GM18870 (cell line): ENCODE measurements at regions not wholly inside any gene's neighbourhood (a gene's known extent, or its start where the extent isn't known, plus 50 kb on each side); places are given as distances from the start of the nearest gene placed in this dataset.

Experiments used
- ATAC-seq: cut with Tn5 transposase; IDR thresholded peaks from one replicate; pipeline ENCODE4 v1.9.1; 2021; ENCODE audit warnings: moderate library complexity; ENCODE audit not compliant: unreplicated experiment

GRCh38 chr3:190252080-190252479 lies 70.2 kb downstream of the CLDN1 start:
- no peak for ATAC-seq

- no peak for ATAC-seq
These were observed 72.8 kb downstream of the CLDN1 start for GRCh38 chr3:190249414-190249813.

GRCh38 chr3:190242147-190242546 lies 80.1 kb downstream of the CLDN1 start:
- no peak for ATAC-seq

GRCh38 chr3:190239325-190239724 lies 82.9 kb downstream of the CLDN1 start:
- no peak for ATAC-seq

- ATAC-seq = no peak
These were observed 83.4 kb downstream of the CLDN1 start for GRCh38 chr3:190238871-190239270.

GRCh38 chr3:190234621-190235020 lies 87.6 kb downstream of the CLDN1 start:
- ATAC-seq = no peak

- peak; percentile 68 for ATAC-seq
These were observed 92.4 kb downstream of the CLDN1 start for GRCh38 chr3:190229632-190230424.

- no peak for ATAC-seq
These were observed 95.2 kb downstream of the CLDN1 start for GRCh38 chr3:190227064-190227463.

- ATAC-seq = no peak
These were observed 97.2 kb downstream of the CLDN1 start for GRCh38 chr3:190224863-190225692.

- no peak for ATAC-seq
These were observed 97.8 kb downstream of the CLDN1 start for GRCh38 chr3:190224456-190224855.

GRCh38 chr3:190222916-190223315 lies 99.3 kb downstream of the CLDN1 start:
- ATAC-seq = no peak

GRCh38 chr3:190222360-190222759 lies 99.9 kb downstream of the CLDN1 start:
- no peak for ATAC-seq

- ATAC-seq = no peak
These were observed 99.7 kb upstream of the P3H2 start for GRCh38 chr3:190220362-190220761.

- no peak for ATAC-seq
These were observed 96.4 kb upstream of the P3H2 start for GRCh38 chr3:190217081-190217480.

- ATAC-seq = no peak
These were observed 93.0 kb upstream of the P3H2 start for GRCh38 chr3:190213727-190214126.

GRCh38 chr3:190210608-190211007 lies 89.9 kb upstream of the P3H2 start:
- no peak for ATAC-seq

GRCh38 chr3:190209533-190209932 lies 88.8 kb upstream of the P3H2 start:
- no peak for ATAC-seq

- no peak for ATAC-seq
These were observed 87.5 kb upstream of the P3H2 start for GRCh38 chr3:190208196-190208595.

GRCh38 chr3:190205739-190206138 lies 85.0 kb upstream of the P3H2 start:
- peak; percentile 91 for ATAC-seq

GRCh38 chr3:190204200-190204599 lies 83.5 kb upstream of the P3H2 start:
- ATAC-seq = no peak

GRCh38 chr3:190197346-190197763 lies 76.7 kb upstream of the P3H2 start:
- peak; percentile 69 for ATAC-seq

GRCh38 chr3:190194506-190194905 lies 73.8 kb upstream of the P3H2 start:
- ATAC-seq = no peak
